ENCODE measurements at regions not wholly inside any gene's neighbourhood (a gene's known extent, or its start where the extent isn't known, plus 50 kb on each side); places are given as distances from the start of the nearest gene placed in this dataset.
"Not testable (repeated sequence)": the region's sequence is repeated elsewhere in the genome, so short reads cannot be mapped to it uniquely, and the experiment has no call there.

GRCh38 chr5:60546207-60546606 is 153.8 kb downstream of the DEPDC1B start:
- no peak for DNase-seq

- DNase-seq = no peak
Observed at GRCh38 chr5:60545551-60545950, 154.4 kb downstream of the DEPDC1B start.

GRCh38 chr5:60544142-60544541 is 155.8 kb downstream of the DEPDC1B start:
- no peak for DNase-seq

GRCh38 chr5:60541980-60542379 is 158.0 kb downstream of the DEPDC1B start:
- DNase-seq = peak; percentile 76 to 94

- peak; percentile 69 to 81 for DNase-seq
Observed at GRCh38 chr5:60540856-60541805, 158.8 kb downstream of the DEPDC1B start.

- peak; percentile 67 to 76 for DNase-seq
Observed at GRCh38 chr5:60538955-60539866, 160.8 kb downstream of the DEPDC1B start.

- no peak for DNase-seq
Observed at GRCh38 chr5:60538426-60538825, 161.5 kb downstream of the DEPDC1B start.

GRCh38 chr5:60535951-60536350 is 164.0 kb downstream of the DEPDC1B start:
- no peak for DNase-seq

- DNase-seq = no peak
Observed at GRCh38 chr5:60535198-60535597, 164.8 kb downstream of the DEPDC1B start.

- no peak for DNase-seq
Observed at GRCh38 chr5:60533789-60534188, 166.2 kb downstream of the DEPDC1B start.

- not testable (repeated sequence) for DNase-seq
Observed at GRCh38 chr5:60532796-60533195, 167.2 kb downstream of the DEPDC1B start.

GRCh38 chr5:60530144-60530848 is 169.7 kb downstream of the DEPDC1B start:
- not testable (repeated sequence) for DNase-seq

- DNase-seq = peak; percentile 22 to 56
Observed at GRCh38 chr5:60529001-60529400, 171.0 kb downstream of the DEPDC1B start.

- DNase-seq = no peak
Observed at GRCh38 chr5:60527072-60527471, 172.9 kb downstream of the DEPDC1B start.

GRCh38 chr5:60526336-60526875 is 173.6 kb downstream of the DEPDC1B start:
- no peak for DNase-seq

- DNase-seq = peak in 1 of 2 donors; percentile 47
Observed at GRCh38 chr5:60522292-60522905, 177.6 kb downstream of the DEPDC1B start.

- DNase-seq = peak; percentile 68 to 80
Observed at GRCh38 chr5:60521376-60522291, 178.3 kb downstream of the DEPDC1B start.

GRCh38 chr5:60520451-60521227 is 179.3 kb downstream of the DEPDC1B start:
- peak; percentile 94 to 98 for DNase-seq

GRCh38 chr5:60519372-60519771 is 180.6 kb downstream of the DEPDC1B start:
- no peak for DNase-seq

- no peak for DNase-seq
Observed at GRCh38 chr5:60517850-60518249, 182.1 kb downstream of the DEPDC1B start.
